WTC11 (cell line): ENCODE measurements at regions not wholly inside any gene's neighbourhood (a gene's known extent, or its start where the extent isn't known, plus 50 kb on each side); places are given as distances from the start of the nearest gene placed in this dataset.

Source experiments
- ATAC-seq: fragments of 200-7000 bp; cut with Tn5 transposase; 2 replicates; pipeline ENCODE4 v1.10.0; 2021; ENCODE audit warnings: mild to moderate bottlenecking, moderate library complexity
- CTCF ChIA-PET: fragments of 300-600 bp; sonication (Branson Sonifier 250); formaldehyde crosslinking; loops from one replicate; lab custom pipeline; 2021; ENCODE audit warnings: antibody characterized with exemption; lab: Charles Lee
- POLR2A ChIA-PET: fragments of 350-600 bp; sonication (Branson Sonifier 250); formaldehyde crosslinking; loops from one replicate; lab custom pipeline; 2021; ENCODE audit warnings: antibody characterized with exemption; lab: Charles Lee
- DNase-seq: peaks from one replicate; pipeline ENCODE4 v3.0.0; 2021; ENCODE audit warnings: low spot score
- H3K27ac Mint-ChIP-seq: 2 replicates; pipeline ENCODE4 v1.8.0; 2021; ENCODE audit warnings: mixed read lengths
- H3K27me3 Mint-ChIP-seq: 2 replicates; pipeline ENCODE4 v1.8.0; 2021; ENCODE audit warnings: low read depth, mild to moderate bottlenecking, moderate library complexity, mixed read lengths
- H3K36me3 Mint-ChIP-seq: 2 replicates; pipeline ENCODE4 v1.8.0; 2021; ENCODE audit warnings: mixed read lengths
- H3K4me1 Mint-ChIP-seq: 2 replicates; pipeline ENCODE4 v1.8.0; 2022; ENCODE audit warnings: mixed read lengths
- H3K4me3 Mint-ChIP-seq: 2 replicates; pipeline ENCODE4 v1.8.0; 2021; ENCODE audit warnings: mild to moderate bottlenecking, moderate library complexity, mixed read lengths
- H3K9me3 Mint-ChIP-seq: 2 replicates; pipeline ENCODE4 v1.8.0; 2021; ENCODE audit warnings: mixed read lengths
- CDX4 ChIP-seq: fragments of 250-450 bp; sonication (Bioruptor Pico); IDR thresholded peaks from 2 replicates; pipeline ENCODE4 v1.9.0; 2021; ENCODE audit warnings: moderate library complexity, mild to moderate bottlenecking, inconsistent platforms, borderline replicate concordance
- CREB1 ChIP-seq: sonication (generic); formaldehyde crosslinking; IDR thresholded peaks from 2 replicates; pipeline ENCODE4 v1.8.0; 2023; ENCODE audit warnings: mild to moderate bottlenecking, missing genetic modification reagents
- ERG ChIP-seq: fragments of 250-450 bp; sonication (Bioruptor Pico); IDR thresholded peaks from 2 replicates; pipeline ENCODE4 v1.8.0; 2021; ENCODE audit warnings: mild to moderate bottlenecking
- GABPB1 ChIP-seq: sonication (generic); formaldehyde crosslinking; IDR thresholded peaks from 2 replicates; pipeline ENCODE4 v1.8.1; 2023; ENCODE audit warnings: mild to moderate bottlenecking, missing genetic modification reagents
- GTF2I ChIP-seq: fragments of 250-450 bp; sonication (Bioruptor Pico); conservative IDR thresholded peaks from 2 replicates; pipeline ENCODE4 v1.4.0; 2021; ENCODE audit warnings: mild to moderate bottlenecking
- HMGXB4 ChIP-seq: sonication (generic); formaldehyde crosslinking; IDR thresholded peaks from 2 replicates; pipeline ENCODE4 v1.8.1; 2023; ENCODE audit warnings: mild to moderate bottlenecking, moderate library complexity, missing genetic modification reagents
- MXD4 ChIP-seq: fragments of 250-450 bp; sonication (Bioruptor Pico); IDR thresholded peaks from 2 replicates; pipeline ENCODE4 v1.8.0; 2021; ENCODE audit warnings: mild to moderate bottlenecking, moderate library complexity, borderline replicate concordance
- MYBL2 ChIP-seq: sonication (generic); formaldehyde crosslinking; IDR thresholded peaks from 2 replicates; pipeline ENCODE4 v1.8.1; 2023; ENCODE audit warnings: mild to moderate bottlenecking, moderate library complexity, missing genetic modification reagents
- NFYB ChIP-seq: sonication (generic); formaldehyde crosslinking; conservative IDR thresholded peaks from 2 replicates; pipeline ENCODE4 v1.8.0; 2022; ENCODE audit warnings: low read depth, missing genetic modification reagents
- RELA ChIP-seq: sonication (generic); formaldehyde crosslinking; IDR thresholded peaks from 2 replicates; pipeline ENCODE4 v1.8.1; 2022; ENCODE audit warnings: missing genetic modification reagents, mild to moderate bottlenecking, borderline replicate concordance
- RORB ChIP-seq: fragments of 250-450 bp; sonication (Bioruptor Pico); IDR thresholded peaks from 2 replicates; pipeline ENCODE4 v1.9.0; 2021; ENCODE audit warnings: mild to moderate bottlenecking
- SP1 ChIP-seq: sonication (generic); formaldehyde crosslinking; conservative IDR thresholded peaks from 2 replicates; pipeline ENCODE4 v1.8.1; 2022; ENCODE audit warnings: missing genetic modification reagents
- TCF7 ChIP-seq: sonication (generic); formaldehyde crosslinking; IDR thresholded peaks from 2 replicates; pipeline ENCODE4 v1.8.0; 2022; ENCODE audit warnings: mild to moderate bottlenecking, low read depth, missing genetic modification reagents, moderate library complexity
- ZNF396 ChIP-seq: fragments of 250-450 bp; sonication (Bioruptor Pico); IDR thresholded peaks from 2 replicates; pipeline ENCODE4 v1.8.0; 2021; ENCODE audit warnings: mild to moderate bottlenecking, moderate library complexity, borderline replicate concordance
- ZNF416 ChIP-seq: fragments of 250-450 bp; sonication (Bioruptor Pico); IDR thresholded peaks from 2 replicates; pipeline ENCODE4 v1.9.0; 2021; ENCODE audit warnings: mild to moderate bottlenecking, inconsistent platforms

- Mint-ChIP-seq H3K4me3 (no peak overlapping the region), H3K27me3 (no peaks in the 10 kb centered on the region), H3K36me3 (peaks cover 3% of the 10 kb centered on the region; the same call in 1 of the 2 replicates), H3K9me3 (peaks cover 13% of the 10 kb centered on the region), H3K4me1 (peaks cover 11% of the 10 kb centered on the region), H3K27ac (no peak overlapping the region)
- CTCF ChIA-PET: no interaction called here
- TF ChIP-seq MYBL2 (CRISPR knock-in tag) (no peak), CREB1 (CRISPR knock-in tag) (no peak), CDX4 (no peak)
- POLR2A ChIA-PET: interaction anchor here (0.5 kb wide), 1 partner anchor 16 kb away, joined by 8 read pairs; no protein-coding TSS in a partner anchor
- ATAC-seq (no peak), DNase-seq (no peak)
Measured at GRCh38 chr13:34672631-34673030, 269.4 kb upstream of the NBEA start.

- H3K36me3 Mint-ChIP-seq: peaks cover 3% of the 10 kb centered on the region; the same call in 1 of the 2 replicates
- POLR2A ChIA-PET: no interaction called here
- H3K9me3 Mint-ChIP-seq: peaks cover 13% of the 10 kb centered on the region
- TF ChIP-seq SP1 (CRISPR knock-in tag) (no peak), ERG (no peak), MXD4 (CRISPR knock-in tag) (no peak), RELA (CRISPR knock-in tag) (no peak)
- no peak overlapping the region for H3K4me3 Mint-ChIP-seq
- DNase-seq (no peak), ATAC-seq (no peak)
- H3K27me3 Mint-ChIP-seq: no peaks in the 10 kb centered on the region
- H3K4me1 Mint-ChIP-seq: peaks cover 11% of the 10 kb centered on the region
- no peak overlapping the region for H3K27ac Mint-ChIP-seq
- CTCF ChIA-PET: no interaction called here
Measured at GRCh38 chr13:34675626-34676025, 266.4 kb upstream of the NBEA start.

- TF ChIP-seq GABPB1 (CRISPR knock-in tag) (peak; percentile 93), HMGXB4 (CRISPR knock-in tag) (no peak)
- H3K27ac Mint-ChIP-seq: no peak overlapping the region
- peaks cover 6% of the 10 kb centered on the region for H3K9me3 Mint-ChIP-seq
- no peak overlapping the region for H3K4me3 Mint-ChIP-seq
- ChIA-PET CTCF (no interaction called here), POLR2A (no interaction called here)
- peaks cover 8% of the 10 kb centered on the region for H3K4me1 Mint-ChIP-seq
- no peaks in the 10 kb centered on the region for H3K27me3 Mint-ChIP-seq
- ATAC-seq (no peak), DNase-seq (no peak)
- H3K36me3 Mint-ChIP-seq: peaks cover 3% of the 10 kb centered on the region; the same call in 1 of the 2 replicates
Measured at GRCh38 chr13:34678154-34678553, 263.9 kb upstream of the NBEA start.

- POLR2A ChIA-PET: no interaction called here
- Mint-ChIP-seq H3K36me3 (peaks cover 3% of the 10 kb centered on the region; the same call in 1 of the 2 replicates), H3K27me3 (no peaks in the 10 kb centered on the region; the same call in 1 of the 2 replicates), H3K4me3 (no peak overlapping the region), H3K4me1 (peaks cover 2% of the 10 kb centered on the region), H3K27ac (no peak overlapping the region), H3K9me3 (peaks cover 6% of the 10 kb centered on the region)
- TF ChIP-seq RORB (CRISPR knock-in tag) (no peak), ZNF396 (CRISPR knock-in tag) (no peak), GTF2I (CRISPR knock-in tag) (no peak), TCF7 (CRISPR knock-in tag) (no peak), NFYB (CRISPR knock-in tag) (no peak), ZNF416 (CRISPR knock-in tag) (no peak)
- DNase-seq (no peak), ATAC-seq (no peak)
- CTCF ChIA-PET: no interaction called here
Measured at GRCh38 chr13:34681405-34681955, 260.6 kb upstream of the NBEA start.
